Renal cortex interstitium (tissue), 11 donors: ENCODE measurements at regions not wholly inside any gene's neighbourhood (a gene's known extent, or its start where the extent isn't known, plus 50 kb on each side); places are given as distances from the start of the nearest gene placed in this dataset.

Source experiments
- DNase-seq, 11 donors: peaks; one replicate each; pipeline ENCODE4 v3.0.0-alpha.2; 2013; ENCODE audit warnings: low read depth in 9 of 11, low spot score in 4 of 11; ENCODE audit errors: extremely low read depth in 1 of 11

- no peak for DNase-seq
Observed at GRCh38 chr3:117666812-117667211, 957.2 kb downstream of the TUSC7 start.

- DNase-seq, result peak in 5 of 11 donors; percentile 17 to 51 (median 39)
Observed at GRCh38 chr3:117669774-117670173, 960.2 kb downstream of the TUSC7 start.

GRCh38 chr3:117671722-117672318 lies 962.2 kb downstream of the TUSC7 start:
- no peak for DNase-seq

- no peak for DNase-seq
Observed at GRCh38 chr3:117674321-117674720, 964.7 kb downstream of the TUSC7 start.

GRCh38 chr3:117681619-117682018 lies 972.0 kb downstream of the TUSC7 start:
- DNase-seq, result no peak

- no peak for DNase-seq
Observed at GRCh38 chr3:117687096-117687495, 977.5 kb downstream of the TUSC7 start.

GRCh38 chr3:117688583-117688982 lies 979.0 kb downstream of the TUSC7 start:
- no peak for DNase-seq

- no peak for DNase-seq
Observed at GRCh38 chr3:117691526-117691925, 981.9 kb downstream of the TUSC7 start.

- no peak for DNase-seq
Observed at GRCh38 chr3:117692416-117692995, 982.9 kb downstream of the TUSC7 start.

GRCh38 chr3:117695321-117695720 lies 985.7 kb downstream of the TUSC7 start:
- no peak for DNase-seq

GRCh38 chr3:117695871-117696645 lies 986.5 kb downstream of the TUSC7 start:
- DNase-seq, result no peak

GRCh38 chr3:117696851-117697407 lies 987.4 kb downstream of the TUSC7 start:
- DNase-seq, result no peak

- no peak for DNase-seq
Observed at GRCh38 chr3:117699058-117699457, 989.5 kb downstream of the TUSC7 start.

GRCh38 chr3:117700573-117701360 lies 991.2 kb downstream of the TUSC7 start:
- DNase-seq, result no peak

GRCh38 chr3:117705011-117705410 lies 995.4 kb downstream of the TUSC7 start:
- DNase-seq, result no peak

GRCh38 chr3:117706037-117706436 lies 996.5 kb downstream of the TUSC7 start:
- DNase-seq, result no peak

GRCh38 chr3:117706756-117707155 lies 997.2 kb downstream of the TUSC7 start:
- no peak for DNase-seq

GRCh38 chr3:117708601-117709000 lies 999.0 kb downstream of the TUSC7 start:
- DNase-seq, result no peak

GRCh38 chr3:117709108-117709507 lies 999.5 kb downstream of the TUSC7 start:
- DNase-seq, result no peak
